Fibroblast of lung (primary cell): ENCODE measurements at regions not wholly inside any gene's neighbourhood (a gene's known extent, or its start where the extent isn't known, plus 50 kb on each side); places are given as distances from the start of the nearest gene placed in this dataset.

Experiments used
- CTCF ChIP-seq, 2 donors: IDR thresholded peaks in 1 of 2; conservative IDR thresholded peaks in 1 of 2; 1 replicate in 1 of 2; 2 replicates in 1 of 2; pipeline ENCODE4 v1.5.1; 2011 to 2012; ENCODE audit warnings: low read length in 2 of 2, control low read depth in 1 of 2, inconsistent platforms in 1 of 2, low read depth in 1 of 2, mild to moderate bottlenecking in 1 of 2
- EZH2 ChIP-seq: IDR thresholded peaks from 2 replicates; pipeline ENCODE4 v1.5.1; 2012; ENCODE audit warnings: low read length, control low read depth, mild to moderate bottlenecking; ENCODE audit errors: missing control alignments

GRCh38 chr3:194003114-194004057, 132.6 kb upstream of the HES1 start:
- TF ChIP-seq CTCF (conservative IDR thresholded peaks at IDR 0.05 in 1 of 2, IDR thresholded peaks at IDR 0.05 in 1 of 2; ENCODE audit: low read depth in 1 of 2, low read length in 2 of 2) (no peak), EZH2 (no peak)
